Gastrocnemius medialis (tissue), 4 donors: ENCODE measurements at regions not wholly inside any gene's neighbourhood (a gene's known extent, or its start where the extent isn't known, plus 50 kb on each side); places are given as distances from the start of the nearest gene placed in this dataset.

Source experiments
- ATAC-seq, 2 donors: fragments of 150-250 bp; one replicate each; pipeline ENCODE4 v1.9.1; 2016
- DNase-seq, 2 donors: peaks; one replicate each; pipeline ENCODE4 v3.0.0-alpha.2; 2019
- H3K27ac ChIP-seq, 4 donors: fragments of 200-600 bp; sonication (generic); 1 replicate in 1 of 4; 2 replicates in 3 of 4; pipeline ENCODE4 v1.5.1; 2016 to 2018; ENCODE audit warnings: mild to moderate bottlenecking in 2 of 4, moderate library complexity in 1 of 4
- H3K27me3 ChIP-seq, 3 donors: fragments of 200-600 bp; sonication (generic) in 2 of 3; 1 replicate in 1 of 3; 2 replicates in 2 of 3; pipeline versions ENCODE4 v1.5.1 to v1.6.0; 2016 to 2019; ENCODE audit warnings: mild to moderate bottlenecking in 1 of 3, moderate library complexity in 1 of 3
- H3K36me3 ChIP-seq, 2 donors: fragments of 200-600 bp; sonication (generic) in 1 of 2; one replicate each; pipeline ENCODE4 v1.5.1; 2017 to 2018
- H3K4me1 ChIP-seq, 2 donors: fragments of 200-600 bp; sonication (generic) in 1 of 2; one replicate each; pipeline ENCODE4 v1.5.1; 2016 to 2017; ENCODE audit warnings: mild to moderate bottlenecking in 2 of 2
- H3K4me3 ChIP-seq, 4 donors: fragments of 200-600 bp; sonication (generic) in 3 of 4; 1 replicate in 1 of 4; 2 replicates in 3 of 4; pipeline ENCODE4 v1.5.1; 2016 to 2019; ENCODE audit warnings: mild to moderate bottlenecking in 2 of 4
- H3K9me3 ChIP-seq, 3 donors: fragments of 200-600 bp; sonication (generic) in 2 of 3; 1 replicate in 1 of 3; 2 replicates in 2 of 3; pipeline ENCODE4 v1.5.1; 2016 to 2019
- CTCF ChIP-seq, 5 experiments: fragments of 450-650 bp in 3 of 5; fragments of 200-600 bp in 2 of 5; sonication (generic) in 2 of 5; IDR thresholded peaks in 4 of 5; conservative IDR thresholded peaks in 1 of 5; 1 replicate in 4 of 5; 2 replicates in 1 of 5; pipeline ENCODE4 v1.5.1; 2016 to 2019; ENCODE audit warnings: antibody characterized with exemption in 5 of 5, mild to moderate bottlenecking in 3 of 5, moderate library complexity in 3 of 5
- POLR2A ChIP-seq, 2 donors: fragments of 450-650 bp; IDR thresholded peaks; one replicate each; pipeline ENCODE4 v1.6.1; 2017; ENCODE audit warnings: antibody characterized with exemption in 2 of 2, mild to moderate bottlenecking in 2 of 2, moderate library complexity in 2 of 2
- in situ Hi-C, 4 donors: fragments of 200-750 bp; cut with MboI; loops; one replicate each; pipeline versions ENCODE4 v1.15.0 to v1.8.0; 2017; ENCODE audit warnings: low sequenced_read_pairs in 4 of 4
- intact Hi-C: fragments of 100-400 bp; cut with DNase I; formaldehyde crosslinking; loops from one replicate; pipeline ENCODE4 v1.15.1; 2023; ENCODE audit warnings: low total_unique reads

GRCh38 chr9:119707228-119707845 lies 338.1 kb upstream of the BRINP1 start:
- no peaks in the 10 kb centered on the region for H3K4me1 ChIP-seq
- in situ Hi-C loops (no loop called here), intact Hi-C loops (no loop called here)
- no peaks in the 10 kb centered on the region for H3K9me3 ChIP-seq
- no peaks in the 10 kb centered on the region for H3K27me3 ChIP-seq
- no peak for TF ChIP-seq POLR2A (IDR thresholded peaks at IDR 0.05)
- no peak for TF ChIP-seq CTCF (IDR thresholded peaks at IDR 0.05 in 4 of 5, conservative IDR thresholded peaks at IDR 0.05 in 1 of 5)
- DNase-seq, result no peak
- no peak overlapping the region for H3K4me3 ChIP-seq
- no peaks in the 10 kb centered on the region for H3K36me3 ChIP-seq
- no peak overlapping the region for H3K27ac ChIP-seq
- no peak for ATAC-seq

- TF ChIP-seq POLR2A (IDR thresholded peaks at IDR 0.05) (no peak), CTCF (IDR thresholded peaks at IDR 0.05 in 4 of 5, conservative IDR thresholded peaks at IDR 0.05 in 1 of 5) (no peak)
- intact Hi-C loops, result no loop called here
These were observed 332.4 kb upstream of the BRINP1 start for GRCh38 chr9:119701651-119702050.

GRCh38 chr9:119698535-119698934 lies 329.3 kb upstream of the BRINP1 start:
- in situ Hi-C loops (no loop called here), intact Hi-C loops (no loop called here)
- Histone ChIP-seq H3K4me3 (no peak overlapping the region), H3K27ac (no peak overlapping the region), H3K4me1 (no peaks in the 10 kb centered on the region), H3K36me3 (no peaks in the 10 kb centered on the region), H3K9me3 (no peaks in the 10 kb centered on the region), H3K27me3 (no peaks in the 10 kb centered on the region)
- no peak for ATAC-seq
- no peak for DNase-seq
- TF ChIP-seq POLR2A (IDR thresholded peaks at IDR 0.05) (no peak), CTCF (IDR thresholded peaks at IDR 0.05 in 4 of 5, conservative IDR thresholded peaks at IDR 0.05 in 1 of 5) (no peak)

More at GRCh38 chr9:119701651-119702050, 332.4 kb upstream of the BRINP1 start:
- ATAC-seq (no peak), DNase-seq (no peak)
- H3K27ac ChIP-seq, result no peak overlapping the region
- H3K9me3 ChIP-seq, result no peaks in the 10 kb centered on the region
- in situ Hi-C loops, result no loop called here
- H3K27me3 ChIP-seq, result no peaks in the 10 kb centered on the region
- no peaks in the 10 kb centered on the region for H3K4me1 ChIP-seq
- H3K36me3 ChIP-seq, result no peaks in the 10 kb centered on the region
- H3K4me3 ChIP-seq, result no peak overlapping the region

- ATAC-seq, result no peak
- no peaks in the 10 kb centered on the region for H3K9me3 ChIP-seq
- TF ChIP-seq POLR2A (IDR thresholded peaks at IDR 0.05) (no peak), CTCF (IDR thresholded peaks at IDR 0.05 in 4 of 5, conservative IDR thresholded peaks at IDR 0.05 in 1 of 5) (no peak)
- no peaks in the 10 kb centered on the region for H3K36me3 ChIP-seq
- no peaks in the 10 kb centered on the region for H3K4me1 ChIP-seq
- H3K4me3 ChIP-seq, result no peak overlapping the region
- in situ Hi-C loops (no loop called here), intact Hi-C loops (no loop called here)
- H3K27me3 ChIP-seq, result no peaks in the 10 kb centered on the region
- no peak for DNase-seq
- no peak overlapping the region for H3K27ac ChIP-seq
These were observed 328.8 kb upstream of the BRINP1 start for GRCh38 chr9:119697996-119698395.

- DNase-seq (no peak), ATAC-seq (no peak)
- Histone ChIP-seq H3K9me3 (no peaks in the 10 kb centered on the region), H3K27me3 (no peaks in the 10 kb centered on the region), H3K4me1 (no peaks in the 10 kb centered on the region), H3K27ac (no peak overlapping the region), H3K36me3 (no peaks in the 10 kb centered on the region), H3K4me3 (no peak overlapping the region)
- in situ Hi-C loops (no loop called here), intact Hi-C loops (no loop called here)
- TF ChIP-seq CTCF (IDR thresholded peaks at IDR 0.05 in 4 of 5, conservative IDR thresholded peaks at IDR 0.05 in 1 of 5) (no peak), POLR2A (IDR thresholded peaks at IDR 0.05) (no peak)
These were observed 320.6 kb upstream of the BRINP1 start for GRCh38 chr9:119689879-119690278.
